Transverse colon (tissue), 4 donors: ENCODE measurements at regions not wholly inside any gene's neighbourhood (a gene's known extent, or its start where the extent isn't known, plus 50 kb on each side); places are given as distances from the start of the nearest gene placed in this dataset.
A peak's percentile ranks its signal among the peaks of the same experiment; 100 is the strongest.
"Not testable (repeated sequence)": the region's sequence is repeated elsewhere in the genome, so short reads cannot be mapped to it uniquely, and the experiment has no call there.

Experiments used
- DNase-seq: peaks from one replicate; pipeline ENCODE4 v3.0.0-alpha.2; 2019
- H3K27ac ChIP-seq, 4 donors: fragments of 200-600 bp; sonication (generic); 2 replicates each; pipeline ENCODE4 v1.5.1; 2016 to 2018; ENCODE audit warnings: inconsistent platforms in 4 of 4
- H3K27me3 ChIP-seq: fragments of 200-600 bp; sonication (generic); 2 replicates; pipeline ENCODE4 v1.5.1; 2017; ENCODE audit warnings: inconsistent platforms
- H3K36me3 ChIP-seq, 4 donors: fragments of 200-600 bp; sonication (generic); 2 replicates each; pipeline ENCODE4 v1.5.1; 2017 to 2019; ENCODE audit warnings: inconsistent platforms in 4 of 4
- H3K4me1 ChIP-seq, 4 donors: fragments of 200-600 bp; sonication (generic); 2 replicates each; pipeline ENCODE4 v1.5.1; 2017 to 2020; ENCODE audit warnings: inconsistent platforms in 4 of 4
- H3K4me3 ChIP-seq, 4 donors: fragments of 200-600 bp; sonication (generic); 1 replicate in 1 of 4; 2 replicates in 3 of 4; pipeline versions ENCODE4 v1.5.1 to v1.6.1; 2017 to 2019; ENCODE audit warnings: inconsistent platforms in 4 of 4
- H3K9me3 ChIP-seq, 2 donors: fragments of 200-600 bp; sonication (generic); 2 replicates each; pipeline ENCODE4 v1.5.1; 2017 to 2019; ENCODE audit warnings: inconsistent platforms in 2 of 2
- CTCF ChIP-seq, 5 experiments: fragments of 200-600 bp in 3 of 5; fragments of 450-650 bp in 2 of 5; sonication (generic) in 3 of 5; IDR thresholded peaks; 1 replicate in 2 of 5; 2 replicates in 3 of 5; pipeline ENCODE4 v1.5.1; 2016 to 2017; ENCODE audit warnings: antibody characterized with exemption in 5 of 5, inconsistent platforms in 3 of 5, mild to moderate bottlenecking in 2 of 5, moderate library complexity in 1 of 5
- EP300 ChIP-seq: sonication (generic); formaldehyde crosslinking; IDR thresholded peaks from one replicate; pipeline ENCODE4 v1.6.1; 2017; ENCODE audit warnings: antibody characterized with exemption, low read depth
- POLR2A ChIP-seq: fragments of 450-650 bp; IDR thresholded peaks from one replicate; pipeline ENCODE4 v1.6.1; 2016; ENCODE audit warnings: antibody characterized with exemption, mild to moderate bottlenecking, moderate library complexity
- POLR2AphosphoS5 ChIP-seq, 3 donors: sonication (generic); formaldehyde crosslinking; IDR thresholded peaks; one replicate each; pipeline ENCODE4 v1.6.1; 2016; ENCODE audit warnings: antibody characterized with exemption in 3 of 3
- WGBS, 2 donors: methylation state at CpG; one replicate each; pipeline ENCODE4 v1.1.5; 2018; ENCODE audit warnings: low coverage in 1 of 2; 5-methylcytosine and 5-hydroxymethylcytosine counted together
- in situ Hi-C, 4 donors: fragments of 200-750 bp; cut with MboI; loops; one replicate each; pipeline versions ENCODE4 v1.15.0 to v1.15.1; 2017; ENCODE audit warnings: low sequenced_read_pairs in 3 of 4, low pct_ligation_motif_present in 1 of 4, low pct_unique_long_range_greater_than_20kb in 1 of 4
- intact Hi-C: fragments of 100-400 bp; cut with DNase I; formaldehyde crosslinking; loops from one replicate; pipeline ENCODE4 v1.15.1; 2023; ENCODE audit warnings: low total_unique reads

GRCh38 chr7:84911077-84911476 lies 275.8 kb downstream of the SEMA3D start:
- no peak for DNase-seq
- TF ChIP-seq EP300 (no peak), CTCF (IDR thresholded peaks at IDR 0.05) (no peak)
- no peaks in the 10 kb centered on the region for H3K9me3 ChIP-seq
- no peaks in the 10 kb centered on the region for H3K27me3 ChIP-seq
- no peaks in the 10 kb centered on the region for H3K4me1 ChIP-seq
- H3K4me3 ChIP-seq: no peak overlapping the region
- H3K36me3 ChIP-seq: no peaks in the 10 kb centered on the region
- H3K27ac ChIP-seq: no peak overlapping the region
- WGBS, 2 donors: 89% methylated on average over 4 of the region's 4 CpGs
- intact Hi-C loops (no loop called here), in situ Hi-C loops (no loop called here)

GRCh38 chr7:84910322-84910721 lies 276.5 kb downstream of the SEMA3D start:
- H3K27me3 ChIP-seq, H3K4me1 ChIP-seq, H3K4me3 ChIP-seq, in situ Hi-C loops, DNase-seq, H3K27ac ChIP-seq, intact Hi-C loops, H3K9me3 ChIP-seq, H3K36me3 ChIP-seq: not testable (repeated sequence)
- 86 to 100% methylated on average over 1 to 5 of the region's 5 CpGs for WGBS, 2 donors

- Histone ChIP-seq H3K27ac (peak overlapping the region in 1 of 4 donors; percentile 5), H3K36me3 (no peaks in the 10 kb centered on the region), H3K9me3 (no peaks in the 10 kb centered on the region), H3K27me3 (no peaks in the 10 kb centered on the region), H3K4me1 (no peaks in the 10 kb centered on the region), H3K4me3 (no peak overlapping the region)
- in situ Hi-C loops: no loop called here
- DNase-seq: no peak
- intact Hi-C loops: no loop called here
- TF ChIP-seq POLR2AphosphoS5 (IDR thresholded peaks at IDR 0.05) (peak in 1 of 3 donors; percentile 37), EP300 (no peak)
These were observed 278.6 kb downstream of the SEMA3D start for GRCh38 chr7:84908196-84908793.

- H3K4me3 ChIP-seq: no peak overlapping the region
- TF ChIP-seq EP300: no peak
- no peak for TF ChIP-seq CTCF (IDR thresholded peaks at IDR 0.05)
- no peak for TF ChIP-seq POLR2A
- no peak for TF ChIP-seq POLR2AphosphoS5 (IDR thresholded peaks at IDR 0.05)
- in situ Hi-C loops: no loop called here
These were observed 280.0 kb downstream of the SEMA3D start for GRCh38 chr7:84906889-84907288.

GRCh38 chr7:84904561-84904960 lies 282.3 kb downstream of the SEMA3D start:
- no peaks in the 10 kb centered on the region for H3K4me1 ChIP-seq
- H3K9me3 ChIP-seq: no peaks in the 10 kb centered on the region
- DNase-seq: no peak
- intact Hi-C loops: no loop called here
- in situ Hi-C loops: no loop called here
- H3K27ac ChIP-seq: no peak overlapping the region
- TF ChIP-seq POLR2AphosphoS5 (IDR thresholded peaks at IDR 0.05): no peak
- TF ChIP-seq POLR2A: no peak
- TF ChIP-seq CTCF (IDR thresholded peaks at IDR 0.05): no peak
- TF ChIP-seq EP300: no peak
- H3K4me3 ChIP-seq: no peak overlapping the region
- no peaks in the 10 kb centered on the region for H3K27me3 ChIP-seq
- no peaks in the 10 kb centered on the region for H3K36me3 ChIP-seq

More at GRCh38 chr7:84906889-84907288, 280.0 kb downstream of the SEMA3D start:
- intact Hi-C loops: no loop called here
- no peaks in the 10 kb centered on the region for H3K36me3 ChIP-seq
- 80 to 87% methylated on average over 4 of the region's 4 CpGs for WGBS, 2 donors
- no peaks in the 10 kb centered on the region for H3K4me1 ChIP-seq
- DNase-seq: no peak
- H3K27me3 ChIP-seq: no peaks in the 10 kb centered on the region
- H3K27ac ChIP-seq: no peak overlapping the region
- H3K9me3 ChIP-seq: no peaks in the 10 kb centered on the region
